Stimulated activated CD8-positive, alpha-beta memory T cell treated with anti-CD3 and anti-CD28 coated beads, Interleukin-7, amount 100 ng/mL, for 48 hours (primary cell): ENCODE measurements at regions not wholly inside any gene's neighbourhood (a gene's known extent, or its start where the extent isn't known, plus 50 kb on each side); places are given as distances from the start of the nearest gene placed in this dataset.

Source experiments
- DNase-seq, 2 donors: peaks; one replicate each; pipeline ENCODE4 v3.0.0-alpha.2; 2020; ENCODE audit warnings: low read depth in 1 of 2; ENCODE audit errors: extremely low read depth in 1 of 2

DNA sequence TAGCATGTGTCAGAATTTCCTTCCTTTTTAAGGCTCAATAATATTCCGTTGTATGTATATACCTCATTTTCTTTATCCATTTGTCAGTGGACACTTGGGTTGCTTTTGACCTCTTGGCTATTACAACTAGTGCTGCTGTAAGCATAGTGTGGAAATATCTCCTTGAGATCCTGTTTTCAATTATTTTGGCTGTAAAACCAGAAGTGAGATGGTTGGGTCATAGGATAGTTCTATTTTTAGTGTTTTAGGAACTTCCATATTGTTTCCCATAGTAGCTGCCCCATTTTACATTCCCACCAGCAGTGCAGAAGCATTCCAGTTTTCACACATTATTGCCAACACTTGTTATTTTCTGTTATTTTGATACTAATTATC, 70.4 kb upstream of the C15orf39 start:
- DNase-seq, result no peak

DNA sequence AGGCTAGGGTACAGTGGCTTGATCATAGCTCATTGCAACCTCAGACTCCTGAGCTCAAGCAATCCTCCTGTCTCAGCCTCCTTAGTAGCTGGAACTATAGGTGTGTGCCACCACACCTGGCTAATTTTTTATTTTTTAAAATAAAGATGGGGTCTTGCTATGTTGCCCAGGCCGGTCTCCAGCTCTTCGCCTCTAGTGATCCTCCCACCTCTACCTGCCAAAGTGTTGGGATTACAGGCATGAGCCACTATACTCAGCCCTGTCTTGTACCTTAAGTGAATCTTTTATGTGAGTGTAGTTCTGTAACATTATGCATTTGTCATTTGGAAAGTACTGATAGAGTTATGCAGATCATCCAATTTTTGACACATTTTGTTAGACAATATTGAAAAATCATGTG, 66.9 kb upstream of the C15orf39 start:
- DNase-seq, result no peak

DNA sequence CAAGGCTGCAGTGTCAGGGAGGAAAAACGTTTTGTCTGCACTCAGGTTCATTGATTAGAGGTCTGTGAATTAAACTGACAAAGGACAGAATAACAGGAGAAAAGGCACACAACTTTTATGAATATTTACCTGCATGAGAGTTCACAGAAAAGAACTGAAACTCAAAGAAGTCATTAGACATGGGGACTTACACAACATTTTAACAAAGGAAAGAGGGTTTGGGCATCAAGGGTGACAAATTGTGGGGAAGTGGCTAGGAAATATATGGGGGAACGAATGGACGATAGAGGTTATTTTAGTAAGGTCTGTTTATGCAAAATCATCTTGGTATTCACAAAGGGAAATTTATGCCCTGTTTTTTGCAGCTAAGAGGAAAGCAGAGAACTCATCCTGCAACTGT, 65.6 kb upstream of the C15orf39 start:
- no peak for DNase-seq

DNA sequence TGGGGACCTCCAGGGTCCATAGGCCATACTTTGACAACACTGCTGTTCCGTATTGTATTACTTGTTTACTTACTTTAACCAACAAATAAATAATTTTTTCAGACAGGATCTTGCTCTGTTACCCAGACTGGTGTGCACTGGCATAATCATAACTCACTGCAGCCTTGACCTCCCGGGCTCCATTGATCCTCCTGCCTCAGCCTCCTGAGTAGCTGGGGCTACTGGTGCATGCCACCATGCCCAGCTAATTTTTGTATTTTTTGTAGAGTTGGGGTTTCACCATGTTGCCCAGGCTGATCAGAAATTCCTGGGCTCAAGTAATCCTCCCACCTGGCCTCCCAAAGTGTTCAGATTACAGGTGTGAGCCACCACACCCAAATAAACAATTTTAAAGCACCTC, 64.9 kb upstream of the C15orf39 start:
- DNase-seq, result no peak

DNA sequence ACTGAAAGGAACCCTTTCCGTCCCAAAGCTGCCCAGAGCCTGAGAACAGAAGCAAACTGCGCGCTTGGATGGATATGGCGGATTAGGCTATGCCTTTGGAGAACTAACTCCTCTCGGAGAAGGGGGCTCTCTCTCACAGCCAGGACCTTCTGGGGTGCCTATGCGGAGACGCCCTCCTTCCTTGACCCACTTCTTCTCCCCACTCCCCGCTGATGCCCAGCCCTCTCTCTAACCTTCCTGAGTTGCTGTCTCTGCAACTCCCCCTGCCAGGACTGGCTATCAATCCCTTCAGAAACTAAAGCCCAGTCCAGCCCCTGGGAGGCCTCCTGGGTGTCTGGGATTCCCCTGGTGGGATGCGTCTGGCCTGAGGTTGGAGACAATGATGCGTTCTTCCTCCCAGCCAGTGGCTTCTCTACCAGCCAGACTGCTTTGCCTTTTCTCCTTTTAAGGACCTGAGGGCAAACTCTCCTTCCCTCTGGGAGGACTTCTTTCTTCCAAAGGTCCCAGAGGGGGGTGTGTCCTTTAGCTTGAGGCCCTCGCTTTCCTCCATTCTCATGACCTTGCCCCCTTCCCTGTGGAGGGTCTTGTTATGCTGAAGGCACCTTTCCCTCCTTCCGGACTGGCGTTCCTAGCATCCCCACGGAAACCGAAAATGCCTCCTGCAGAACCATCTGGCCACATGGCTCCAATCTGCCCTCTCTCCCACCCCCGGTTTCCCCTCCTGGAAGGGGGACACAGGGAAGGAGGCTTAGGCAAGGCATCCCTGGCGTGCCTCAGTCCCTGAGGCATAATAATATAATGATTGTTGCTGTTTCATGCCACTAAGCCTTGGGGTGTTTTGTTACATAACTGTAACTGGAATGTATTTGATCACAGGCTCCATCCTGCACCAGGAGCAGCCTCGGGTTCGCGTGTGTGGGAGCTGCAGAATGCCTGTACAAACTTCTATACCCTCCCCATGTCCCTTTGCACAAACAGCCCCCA, 63.4 kb upstream of the C15orf39 start:
- no peak for DNase-seq

DNA sequence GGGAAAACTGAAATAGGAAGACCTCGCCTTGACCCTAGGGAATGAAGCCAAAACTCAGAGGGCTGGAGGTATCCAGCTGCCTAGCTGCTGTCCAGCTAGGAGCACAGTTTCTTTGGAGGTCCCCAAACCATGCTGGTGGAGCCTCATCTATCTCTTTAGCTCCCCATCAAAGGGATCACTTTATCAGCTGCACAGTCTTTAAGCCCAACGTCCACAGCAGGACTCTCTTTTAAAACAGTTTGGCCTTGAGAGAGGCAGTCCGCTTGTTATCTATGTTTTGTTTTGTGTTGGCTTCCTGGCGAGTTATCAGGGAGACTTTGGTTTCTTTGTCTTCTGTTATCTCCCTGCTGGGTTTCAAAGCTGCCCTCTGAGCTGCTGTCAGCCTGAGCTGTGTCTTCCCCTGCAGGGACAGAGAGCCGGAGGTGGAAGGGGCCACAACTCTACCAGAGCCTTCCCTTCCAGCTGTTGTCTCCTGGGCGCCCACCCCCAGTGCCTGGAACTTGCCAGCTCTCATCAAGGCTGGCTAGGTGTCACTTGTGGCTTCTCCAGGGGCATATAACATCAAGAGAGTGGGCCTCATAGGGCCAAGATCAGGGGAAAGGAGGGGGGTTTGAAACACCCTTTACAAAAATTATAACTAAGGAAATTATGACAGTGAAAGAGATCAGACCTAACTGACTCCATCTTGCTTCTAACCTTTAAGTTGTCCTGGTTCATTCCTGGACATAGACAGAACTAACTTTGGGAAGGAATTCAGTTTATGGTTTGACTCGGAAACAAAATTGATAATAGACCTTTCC, 61.4 kb upstream of the C15orf39 start:
- no peak for DNase-seq

DNA sequence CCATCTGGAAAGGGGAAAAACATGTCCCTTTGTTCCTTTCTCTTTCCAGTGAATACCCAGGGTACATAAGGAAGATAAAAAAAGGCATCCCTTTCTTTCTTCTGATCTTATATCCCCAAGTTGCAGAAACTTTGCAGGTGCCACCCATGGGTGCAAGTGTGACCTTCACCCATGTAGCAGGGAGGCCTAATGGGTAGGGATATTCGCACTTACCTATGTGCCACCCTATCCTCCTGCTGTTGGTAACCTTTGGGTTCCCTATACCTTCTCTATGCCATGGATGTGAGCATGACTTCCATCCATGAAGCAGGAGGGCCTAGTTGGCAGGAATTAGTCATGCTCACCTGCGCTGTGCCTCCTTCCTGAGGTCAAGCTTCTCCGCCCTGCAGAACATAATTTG, 59.2 kb upstream of the C15orf39 start:
- no peak for DNase-seq

DNA sequence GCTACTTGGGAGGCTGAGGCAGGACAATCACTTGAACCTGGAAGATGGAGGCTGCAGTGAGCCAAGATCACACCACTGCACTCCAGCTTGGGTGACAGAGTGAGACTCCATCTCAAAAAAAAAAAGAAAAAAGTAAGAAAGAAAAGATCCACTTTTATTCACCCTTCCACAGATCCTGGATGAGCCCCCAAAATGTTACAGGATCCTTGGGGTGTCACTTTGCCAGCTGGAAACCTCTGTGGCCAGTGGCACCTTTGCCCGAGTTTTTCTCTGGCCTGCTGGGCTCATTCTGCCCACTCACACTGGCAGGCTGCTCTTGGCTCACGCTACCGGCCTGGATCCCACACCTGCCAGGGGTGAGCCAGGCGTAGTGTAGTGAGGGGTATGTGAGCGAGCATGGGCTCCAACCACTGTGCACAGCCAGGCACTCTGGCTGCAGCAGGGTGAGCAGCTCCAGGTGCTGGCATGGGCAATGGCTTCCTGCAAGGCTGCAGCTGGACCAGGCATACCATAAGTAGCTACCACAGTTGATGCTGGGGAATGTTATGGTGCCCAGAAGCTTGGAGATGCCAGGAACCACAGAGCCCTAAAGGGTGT, 57.8 kb upstream of the C15orf39 start:
- no peak for DNase-seq

DNA sequence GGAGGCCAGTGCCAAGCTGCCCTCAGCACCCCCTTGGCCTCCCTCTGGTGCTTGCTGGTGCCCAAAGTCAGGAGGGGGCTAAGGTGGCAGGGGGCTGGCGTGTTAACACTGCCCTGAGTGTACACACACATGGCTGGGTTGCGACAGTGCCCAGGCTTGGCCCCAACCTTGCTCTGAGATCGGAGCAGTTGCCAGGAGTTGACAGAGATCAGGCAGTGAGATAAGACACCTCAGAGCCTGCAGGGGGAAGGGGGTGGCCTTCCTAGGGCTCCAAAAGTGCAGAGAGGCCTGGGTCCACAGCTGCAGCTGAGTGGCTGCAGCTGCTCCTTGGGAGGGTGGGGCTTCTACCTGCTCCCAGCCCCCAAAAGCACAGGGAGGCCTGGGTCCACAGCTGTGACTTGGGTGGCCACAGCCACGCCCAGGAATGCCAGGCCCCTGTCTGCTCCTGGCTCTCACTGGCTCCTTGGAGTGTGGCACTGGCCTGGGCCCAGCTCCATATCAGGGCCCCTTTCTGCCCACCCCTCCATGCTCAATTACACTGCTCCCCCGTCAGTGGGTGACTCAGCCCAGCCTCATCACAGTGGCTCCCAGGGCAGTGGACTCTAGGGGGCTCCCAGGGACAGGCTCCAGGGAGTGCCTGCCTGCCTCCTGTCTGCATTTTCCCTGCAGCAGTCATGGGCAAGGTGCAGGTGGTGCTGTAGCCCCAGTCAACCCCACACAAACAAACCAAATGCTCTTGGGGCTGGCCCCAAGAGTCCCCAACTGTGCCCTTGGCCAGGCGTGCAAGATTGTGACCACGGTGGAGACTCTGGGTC, 56.4 kb upstream of the C15orf39 start:
- DNase-seq, result no peak

DNA sequence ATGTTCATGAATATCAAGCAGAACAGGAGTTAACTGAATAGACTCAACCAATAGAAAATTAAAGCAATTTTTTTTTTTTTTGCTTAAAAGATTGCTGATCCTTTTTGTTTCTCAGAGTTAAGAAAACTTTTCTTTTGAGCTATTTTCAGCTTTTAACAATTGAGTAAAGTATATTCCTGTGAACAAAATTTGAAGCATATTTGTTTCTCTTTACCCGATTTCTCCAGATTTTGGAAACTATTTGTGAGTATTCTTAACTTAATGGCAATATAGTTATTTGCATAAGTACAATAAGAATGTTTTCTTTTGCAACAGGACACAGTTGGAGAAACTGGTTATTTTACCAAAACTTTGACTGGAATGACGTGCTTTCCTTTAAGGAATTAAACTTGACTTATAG, 53.4 kb upstream of the C15orf39 start:
- DNase-seq, result no peak

DNA sequence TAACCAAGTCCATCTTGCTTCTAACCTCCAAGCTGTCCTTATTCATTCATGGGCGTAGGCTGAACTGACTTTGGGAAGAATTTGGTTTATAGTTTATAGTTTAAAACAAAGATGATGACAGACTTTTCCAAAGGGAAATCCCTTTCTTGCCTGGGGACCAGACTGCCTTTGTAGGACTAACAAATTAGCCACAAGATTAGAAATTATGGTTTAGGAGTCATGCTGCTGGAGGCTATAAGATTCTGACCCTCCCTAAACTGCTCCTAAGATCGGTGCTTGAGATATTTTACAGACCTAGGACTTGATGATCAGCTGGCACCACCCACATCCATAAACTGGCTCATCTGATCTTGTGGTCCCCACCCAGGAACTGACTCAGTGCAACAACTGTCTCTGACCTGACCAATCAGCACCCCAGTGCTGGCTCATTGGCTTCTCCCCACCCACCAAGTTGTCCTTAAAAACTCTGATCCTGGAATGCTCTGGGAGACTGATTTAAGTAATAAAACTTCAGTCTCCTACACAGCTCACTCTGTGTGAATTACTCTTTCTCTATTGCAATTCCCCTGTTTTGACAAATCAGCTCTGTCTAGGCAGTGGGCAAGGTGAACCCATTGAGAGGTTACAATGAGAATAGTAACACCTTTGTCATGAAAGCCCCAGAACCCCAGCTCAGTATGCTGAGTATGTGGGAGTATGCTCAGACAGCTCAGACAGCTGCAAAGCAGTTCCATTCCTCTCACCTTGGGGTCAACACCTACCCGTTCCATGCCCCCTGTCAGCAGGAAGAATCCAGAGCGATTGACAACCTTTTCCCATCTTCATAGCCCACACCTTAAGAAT, 51.6 kb upstream of the C15orf39 start:
- peak in 1 of 2 donors; percentile 11 for DNase-seq

DNA sequence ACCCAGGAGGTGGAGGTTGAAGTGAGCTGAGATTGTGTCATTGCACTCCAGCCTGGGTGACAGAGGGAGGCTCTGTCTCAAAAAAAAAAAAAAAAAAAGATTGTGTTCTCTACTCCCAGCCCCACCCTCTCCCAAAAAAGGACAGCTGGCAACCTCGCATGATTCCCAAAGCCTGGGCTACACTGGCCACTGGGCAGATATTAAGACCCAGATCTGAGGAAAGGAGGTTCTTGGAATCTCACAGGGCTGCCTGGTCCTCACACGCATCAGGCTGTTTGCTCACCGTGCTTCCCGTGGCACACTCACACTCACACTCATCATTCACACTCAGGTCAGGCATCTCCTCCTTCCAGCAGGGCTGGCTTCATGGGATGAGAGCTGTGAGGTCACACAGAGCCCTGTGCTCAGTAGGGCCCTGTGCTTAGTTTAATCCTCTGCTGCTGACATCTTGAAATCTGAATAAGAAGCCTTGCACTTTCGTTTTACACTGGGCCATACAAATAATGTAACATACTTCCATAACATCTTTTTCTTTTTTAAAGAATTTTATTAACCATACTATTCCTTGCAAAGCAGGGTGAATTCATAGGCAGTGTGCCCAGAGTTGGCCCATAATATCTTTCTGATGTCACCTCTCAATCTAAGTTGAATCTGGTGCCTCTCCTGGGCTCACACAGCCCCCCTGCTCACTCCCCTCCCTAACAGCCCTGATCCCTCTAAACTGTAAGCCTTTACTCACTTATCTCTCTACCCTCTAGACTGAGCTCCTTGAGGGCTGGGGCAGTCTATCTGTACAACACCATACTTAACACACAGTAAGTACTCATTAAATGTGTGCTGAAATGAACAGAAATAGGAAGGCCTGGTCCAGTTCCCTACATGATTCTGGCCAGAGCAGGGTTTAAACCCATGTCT, 50.2 kb upstream of the C15orf39 start:
- DNase-seq, result no peak
